ENCODE measurements at regions not wholly inside any gene's neighbourhood (a gene's known extent, or its start where the extent isn't known, plus 50 kb on each side); places are given as distances from the start of the nearest gene placed in this dataset.

- no peak for DNase-seq
Measured at GRCh38 chr5:99105216-99105615, 176.4 kb upstream of the CHD1 start.

- DNase-seq: peak; percentile 30 to 66
Measured at GRCh38 chr5:99104538-99105132, 175.8 kb upstream of the CHD1 start.

GRCh38 chr5:99102073-99102697 is 173.4 kb upstream of the CHD1 start:
- no peak for DNase-seq

- DNase-seq: no peak
Measured at GRCh38 chr5:99099691-99100090, 170.9 kb upstream of the CHD1 start.

GRCh38 chr5:99089822-99090549 is 161.2 kb upstream of the CHD1 start:
- DNase-seq: no peak

- no peak for DNase-seq
Measured at GRCh38 chr5:99088309-99088708, 159.5 kb upstream of the CHD1 start.

GRCh38 chr5:99083197-99083596 is 154.4 kb upstream of the CHD1 start:
- DNase-seq: no peak

GRCh38 chr5:99081711-99082110 is 152.9 kb upstream of the CHD1 start:
- DNase-seq: no peak

- no peak for DNase-seq
Measured at GRCh38 chr5:99076723-99077640, 148.2 kb upstream of the CHD1 start.

GRCh38 chr5:99072846-99073245 is 144.0 kb upstream of the CHD1 start:
- DNase-seq: no peak

- DNase-seq: no peak
Measured at GRCh38 chr5:99070822-99071221, 142.0 kb upstream of the CHD1 start.

GRCh38 chr5:99070362-99070761 is 141.6 kb upstream of the CHD1 start:
- no peak for DNase-seq

- DNase-seq: no peak
Measured at GRCh38 chr5:99068944-99069650, 140.3 kb upstream of the CHD1 start.

- DNase-seq: no peak
Measured at GRCh38 chr5:99063737-99064136, 134.9 kb upstream of the CHD1 start.

GRCh38 chr5:99061711-99062110 is 132.9 kb upstream of the CHD1 start:
- DNase-seq: peak in 1 of 2 donors; percentile 9

GRCh38 chr5:99061299-99061698 is 132.5 kb upstream of the CHD1 start:
- no peak for DNase-seq

GRCh38 chr5:99060306-99061261 is 131.8 kb upstream of the CHD1 start:
- DNase-seq: peak; percentile 79 to 81

- no peak for DNase-seq
Measured at GRCh38 chr5:99059685-99060084, 130.9 kb upstream of the CHD1 start.

GRCh38 chr5:99058466-99058865 is 129.7 kb upstream of the CHD1 start:
- no peak for DNase-seq

- DNase-seq: no peak
Measured at GRCh38 chr5:99054972-99055371, 126.2 kb upstream of the CHD1 start.

GRCh38 chr5:99045871-99046270 is 117.1 kb upstream of the CHD1 start:
- no peak for DNase-seq
